NCI-H1048 (cell line): ENCODE measurements at regions not wholly inside any gene's neighbourhood (a gene's known extent, or its start where the extent isn't known, plus 50 kb on each side); places are given as distances from the start of the nearest gene placed in this dataset.

Experiments
- DNase-seq: peaks from one replicate; lab custom pipeline; 2025; lab: John Stamatoyannopoulos, UW

- no peak for DNase-seq
These were observed 180.4 kb downstream of the KATNAL1 start for GRCh38 chr13:30126903-30127428.

GRCh38 chr13:30125422-30126073 lies 181.8 kb downstream of the KATNAL1 start:
- no peak for DNase-seq

- DNase-seq: no peak
These were observed 183.1 kb downstream of the KATNAL1 start for GRCh38 chr13:30124131-30124768.

GRCh38 chr13:30123575-30123974 lies 183.8 kb downstream of the KATNAL1 start:
- no peak for DNase-seq

- no peak for DNase-seq
These were observed 185.7 kb downstream of the KATNAL1 start for GRCh38 chr13:30121666-30122065.

- no peak for DNase-seq
These were observed 186.1 kb downstream of the KATNAL1 start for GRCh38 chr13:30121244-30121643.

GRCh38 chr13:30120133-30120822 lies 187.1 kb downstream of the KATNAL1 start:
- no peak for DNase-seq

- no peak for DNase-seq
These were observed 187.9 kb downstream of the KATNAL1 start for GRCh38 chr13:30119476-30119875.

- no peak for DNase-seq
These were observed 191.0 kb downstream of the KATNAL1 start for GRCh38 chr13:30116379-30116778.

GRCh38 chr13:30115257-30115600 lies 192.1 kb downstream of the KATNAL1 start:
- no peak for DNase-seq

- DNase-seq: peak; percentile 47
These were observed 192.6 kb downstream of the KATNAL1 start for GRCh38 chr13:30114571-30115256.

GRCh38 chr13:30113983-30114570 lies 193.3 kb downstream of the KATNAL1 start:
- DNase-seq: no peak

GRCh38 chr13:30113551-30113950 lies 193.8 kb downstream of the KATNAL1 start:
- no peak for DNase-seq

GRCh38 chr13:30112602-30113435 lies 194.5 kb downstream of the KATNAL1 start:
- peak; percentile 70 for DNase-seq

GRCh38 chr13:30111810-30112209 lies 195.5 kb downstream of the KATNAL1 start:
- DNase-seq: no peak

GRCh38 chr13:30110301-30111070 lies 196.9 kb downstream of the KATNAL1 start:
- DNase-seq: no peak

- no peak for DNase-seq
These were observed 197.7 kb downstream of the KATNAL1 start for GRCh38 chr13:30109471-30110135.

- no peak for DNase-seq
These were observed 198.5 kb downstream of the KATNAL1 start for GRCh38 chr13:30108913-30109237.

- DNase-seq: no peak
These were observed 199.0 kb downstream of the KATNAL1 start for GRCh38 chr13:30108216-30108912.
